NCI-H2196 treated with DMSO at 0.1 percent for 48 hours (cell line): ENCODE measurements at regions not wholly inside any gene's neighbourhood (a gene's known extent, or its start where the extent isn't known, plus 50 kb on each side); places are given as distances from the start of the nearest gene placed in this dataset.

Experiments
- DNase-seq: peaks from one replicate; lab custom pipeline; 2025; ENCODE audit not compliant: unreplicated experiment; lab: John Stamatoyannopoulos, UW

DNA sequence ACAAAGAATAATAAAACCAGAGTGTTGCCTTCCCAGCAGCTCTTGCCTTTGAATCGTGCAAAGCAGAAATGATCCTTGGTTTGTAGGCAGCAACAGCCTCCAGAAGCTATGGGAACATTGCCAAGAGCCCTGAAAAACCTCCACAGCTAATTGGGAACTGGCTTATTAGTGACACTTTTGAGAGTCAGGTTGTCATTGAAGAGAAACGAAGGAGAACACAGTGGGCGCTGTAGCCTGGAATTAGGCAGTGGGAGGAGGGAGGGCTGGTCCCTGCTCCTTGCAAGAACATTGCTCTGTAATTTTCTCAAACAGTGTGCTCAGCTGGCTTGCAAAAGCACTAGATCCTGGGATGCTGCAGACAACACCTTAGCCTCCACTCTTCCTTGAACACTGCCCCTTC is 331.5 kb upstream of the EMCN start:
- DNase-seq, result no peak

DNA sequence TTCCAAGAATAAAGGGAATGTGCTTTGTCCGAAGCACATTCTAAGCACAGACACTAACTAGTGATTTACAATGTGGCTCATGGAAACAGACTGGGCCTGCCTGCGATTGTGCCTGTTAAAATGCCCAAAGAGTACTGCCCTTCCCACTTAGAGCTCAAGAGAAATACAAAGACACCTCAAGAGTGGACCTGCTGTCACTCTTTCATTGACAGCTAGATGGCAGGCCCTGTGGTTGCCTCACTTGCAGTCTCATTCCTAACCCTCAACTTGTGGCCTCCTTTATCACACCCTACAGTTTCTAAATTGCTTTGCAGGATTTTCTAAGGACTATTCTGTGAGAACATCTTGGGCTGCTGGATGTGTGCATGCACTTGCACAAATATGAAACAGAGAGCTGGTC is 331.0 kb upstream of the EMCN start:
- DNase-seq, result no peak

DNA sequence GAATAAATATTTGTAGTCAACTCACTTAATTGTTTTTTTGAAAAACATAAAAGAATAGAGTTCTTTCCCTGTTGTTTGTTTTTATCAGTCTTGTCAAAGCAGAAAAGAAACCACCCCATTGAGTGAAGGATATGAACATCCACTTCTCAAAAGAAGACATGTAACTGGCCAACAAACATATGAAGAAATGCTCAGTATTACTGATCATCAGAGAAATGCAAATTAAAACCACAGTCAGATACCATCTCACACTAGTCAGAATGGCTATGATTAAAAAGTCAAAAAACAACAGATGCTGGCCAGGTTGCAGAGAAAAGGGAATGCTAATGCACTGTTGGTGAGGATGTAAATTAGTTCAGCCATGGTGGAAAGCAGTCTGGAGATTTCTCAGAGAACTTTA is 326.1 kb upstream of the EMCN start:
- DNase-seq, result no peak

GRCh38 chr4:100842856-100843255 is 325.0 kb upstream of the EMCN start:
- no peak for DNase-seq

GRCh38 chr4:100841911-100842310 is 324.1 kb upstream of the EMCN start:
- DNase-seq, result no peak

- DNase-seq, result no peak
Measured at GRCh38 chr4:100839712-100840111, 321.9 kb upstream of the EMCN start.

GRCh38 chr4:100838286-100838685 is 320.5 kb upstream of the EMCN start:
- DNase-seq, result no peak

DNA sequence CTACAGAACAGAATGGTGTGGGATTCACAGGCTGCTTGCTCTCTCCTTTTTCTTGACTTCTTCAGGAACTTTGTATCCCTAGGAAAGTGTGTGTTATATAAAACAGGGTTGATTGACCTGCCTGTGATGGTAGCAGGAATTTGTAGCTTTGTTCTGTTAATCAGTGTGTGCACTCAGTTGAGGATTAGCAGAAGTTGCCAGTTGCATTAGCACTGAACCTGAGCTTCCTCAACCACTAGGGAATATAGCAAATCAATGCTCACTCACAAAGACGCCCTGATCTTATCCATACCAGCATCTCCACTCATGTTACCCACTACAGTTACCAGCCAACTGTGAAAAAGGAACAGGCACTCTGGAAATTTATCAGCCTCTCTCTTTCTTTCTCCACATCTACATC is 319.1 kb upstream of the EMCN start:
- DNase-seq, result no peak

GRCh38 chr4:100834616-100835015 is 316.8 kb upstream of the EMCN start:
- no peak for DNase-seq

DNA sequence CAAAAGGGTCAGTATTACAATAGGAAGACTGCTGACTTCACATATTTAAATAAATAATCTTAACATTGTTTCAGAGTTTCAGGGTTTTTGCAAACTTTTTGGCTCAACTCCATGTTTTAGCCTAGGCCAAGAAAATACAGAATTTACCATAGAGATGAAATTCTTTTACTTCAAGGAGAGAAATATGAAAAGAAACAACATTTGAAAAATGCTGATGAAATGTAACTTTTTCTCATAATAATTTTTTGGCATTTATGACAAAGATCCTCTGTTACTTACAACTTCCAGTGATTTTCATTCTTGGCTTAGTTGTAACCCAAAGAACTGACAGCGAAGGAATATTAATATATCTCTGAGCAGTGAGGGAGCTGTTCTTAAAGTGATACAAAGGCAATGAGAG is 316.1 kb upstream of the EMCN start:
- DNase-seq, result no peak

DNA sequence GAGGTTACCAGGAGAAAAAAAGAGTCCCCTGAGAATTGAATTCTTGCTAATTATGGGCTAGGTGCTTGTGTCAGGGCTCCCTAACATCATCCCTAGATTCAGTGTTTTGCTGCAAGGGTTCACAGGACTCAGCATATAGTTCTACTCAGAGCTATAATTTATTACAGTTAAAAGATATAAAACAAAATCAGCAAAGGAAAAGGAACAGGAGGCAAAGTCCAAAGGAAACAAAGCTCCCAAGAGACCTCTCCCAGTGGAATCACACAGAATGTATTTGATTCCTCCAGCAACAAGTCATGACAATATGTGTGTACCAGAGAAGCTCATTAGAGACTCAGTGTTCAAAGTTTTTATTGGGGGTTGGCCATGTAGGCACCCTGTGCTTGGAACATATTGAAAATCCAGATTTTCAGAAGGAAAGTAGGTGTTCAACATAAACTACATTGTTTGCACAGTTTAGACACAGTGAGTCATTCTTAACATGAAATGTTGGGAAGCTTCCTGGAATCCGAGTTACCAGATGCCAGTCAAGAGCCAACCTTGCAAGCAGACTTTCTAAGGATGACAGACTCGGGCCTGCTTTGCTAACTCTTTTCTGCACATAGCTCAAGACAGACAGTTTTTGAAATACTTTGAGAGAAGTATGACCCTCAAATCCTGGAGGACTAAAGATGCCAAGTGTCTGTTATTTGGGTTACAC is 311.3 kb upstream of the EMCN start:
- DNase-seq, result no peak

- DNase-seq, result no peak
Measured at GRCh38 chr4:100828364-100828763, 310.5 kb upstream of the EMCN start.

GRCh38 chr4:100827756-100828155 is 309.9 kb upstream of the EMCN start:
- no peak for DNase-seq

- DNase-seq, result no peak
Measured at GRCh38 chr4:100826808-100827548, 309.2 kb upstream of the EMCN start.

DNA sequence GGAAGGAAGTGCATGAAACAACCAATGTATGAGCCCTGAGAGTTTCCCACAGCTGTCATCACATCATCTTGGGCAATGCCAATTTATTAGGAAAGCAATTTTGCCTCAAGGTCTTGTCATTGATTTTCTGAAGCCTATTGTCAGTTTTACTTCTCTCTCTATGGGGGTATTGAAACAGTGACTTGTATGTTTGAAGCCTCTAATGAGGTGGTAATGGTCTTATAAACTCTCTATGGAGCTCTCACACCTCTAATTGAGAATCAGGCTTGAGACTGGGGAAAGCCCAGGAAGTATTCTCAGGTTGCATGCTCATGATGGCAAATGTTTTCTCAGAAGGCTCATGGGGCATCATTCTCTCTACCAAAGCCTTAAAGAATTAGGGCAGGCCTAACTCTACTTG is 308.2 kb upstream of the EMCN start:
- DNase-seq, result no peak

- no peak for DNase-seq
Measured at GRCh38 chr4:100823993-100824323, 306.1 kb upstream of the EMCN start.

- DNase-seq, result no peak
Measured at GRCh38 chr4:100823066-100823992, 305.5 kb upstream of the EMCN start.

DNA sequence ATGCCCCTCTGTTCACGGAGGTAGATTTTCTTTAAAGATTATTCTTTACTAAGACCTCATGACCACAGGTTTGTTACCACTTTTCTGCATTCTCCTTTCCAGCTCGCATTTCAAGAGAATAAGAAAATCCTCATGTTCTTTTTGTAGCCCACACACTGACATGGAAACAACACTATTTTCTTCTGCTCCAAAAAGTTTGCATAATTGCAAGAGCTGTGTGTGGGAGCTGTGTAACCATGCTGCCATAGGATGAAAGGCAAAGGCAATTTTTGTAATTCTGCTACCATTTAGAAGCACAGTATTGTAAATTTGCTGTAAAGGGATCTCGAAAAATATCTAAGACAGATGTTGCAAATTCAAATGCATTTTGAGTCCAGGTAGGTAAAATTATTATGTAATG is 302.4 kb upstream of the EMCN start:
- DNase-seq, result no peak

GRCh38 chr4:100819505-100819904 is 301.7 kb upstream of the EMCN start:
- no peak for DNase-seq

DNA sequence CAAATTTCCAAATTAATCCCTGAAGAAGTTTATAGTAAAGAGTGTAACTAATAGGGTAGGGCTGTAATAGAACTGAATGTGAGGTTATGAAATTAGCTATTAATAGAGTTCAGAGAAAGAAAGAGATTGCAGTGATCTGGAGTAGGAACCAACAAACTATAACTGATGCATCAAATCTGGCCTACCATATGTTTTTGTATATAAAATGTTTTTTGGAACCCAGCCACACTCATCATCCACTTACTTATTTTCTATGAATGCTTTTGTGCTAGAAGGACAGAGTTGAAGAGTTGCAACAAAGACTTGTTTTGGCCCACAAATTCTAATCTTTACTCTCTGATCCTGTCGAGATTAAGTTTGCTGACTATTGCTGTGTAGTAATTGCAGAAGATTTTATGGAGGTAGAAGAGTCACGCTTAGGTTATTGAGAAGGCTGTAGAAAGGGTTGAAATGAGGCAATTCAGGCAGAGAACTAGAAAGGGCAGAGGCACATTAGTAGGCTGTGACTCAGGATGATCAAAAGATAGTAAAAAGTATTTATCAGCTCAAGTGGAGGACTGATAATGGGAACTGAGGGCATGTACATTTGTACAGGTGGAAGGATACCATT is 298.7 kb upstream of the EMCN start:
- DNase-seq, result no peak

DNA sequence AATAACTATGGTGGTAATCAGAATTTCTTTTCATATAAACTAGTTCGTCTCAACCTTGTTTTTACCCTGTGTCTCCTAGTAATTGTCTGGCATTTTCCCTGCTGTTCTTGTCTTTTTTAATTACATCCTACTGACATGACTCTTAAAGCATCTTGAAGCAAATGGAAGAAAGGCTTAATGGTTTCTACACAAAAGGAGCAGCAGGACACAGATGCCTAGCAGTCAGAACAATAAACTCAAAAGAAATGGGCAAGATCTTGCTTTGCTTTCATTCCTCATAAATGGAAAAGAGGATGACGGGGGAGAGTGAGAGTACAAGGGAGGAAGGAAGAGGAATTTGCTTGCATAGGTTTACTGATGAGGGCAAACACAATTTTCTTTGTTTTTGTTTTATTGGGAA is 293.2 kb upstream of the EMCN start:
- DNase-seq, result no peak
